ENCODE measurements at regions not wholly inside any gene's neighbourhood (a gene's known extent, or its start where the extent isn't known, plus 50 kb on each side); places are given as distances from the start of the nearest gene placed in this dataset.
"Not testable (repeated sequence)": the region's sequence is repeated elsewhere in the genome, so short reads cannot be mapped to it uniquely, and the experiment has no call there.

GRCh38 chr2:366706-367105 is 78.8 kb upstream of the ALKAL2 start:
- DNase-seq = no peak

- DNase-seq = no peak
Observed at GRCh38 chr2:365367-366275, 77.7 kb upstream of the ALKAL2 start.

GRCh38 chr2:363824-364470 is 76.1 kb upstream of the ALKAL2 start:
- DNase-seq = no peak

GRCh38 chr2:362924-363323 is 75.0 kb upstream of the ALKAL2 start:
- no peak for DNase-seq

- no peak for DNase-seq
Observed at GRCh38 chr2:360124-360523, 72.2 kb upstream of the ALKAL2 start.

- DNase-seq = no peak
Observed at GRCh38 chr2:359047-359446, 71.2 kb upstream of the ALKAL2 start.

GRCh38 chr2:357811-358210 is 69.9 kb upstream of the ALKAL2 start:
- DNase-seq = no peak

GRCh38 chr2:356304-356703 is 68.4 kb upstream of the ALKAL2 start:
- DNase-seq = not testable (repeated sequence)

GRCh38 chr2:355773-356172 is 67.9 kb upstream of the ALKAL2 start:
- DNase-seq = no peak

GRCh38 chr2:352696-353095 is 64.8 kb upstream of the ALKAL2 start:
- DNase-seq = no peak

GRCh38 chr2:349390-349789 is 61.5 kb upstream of the ALKAL2 start:
- DNase-seq = no peak

- DNase-seq = no peak
Observed at GRCh38 chr2:348361-348916, 60.5 kb upstream of the ALKAL2 start.

- DNase-seq = no peak
Observed at GRCh38 chr2:344811-345210, 56.9 kb upstream of the ALKAL2 start.

GRCh38 chr2:343355-343754 is 55.5 kb upstream of the ALKAL2 start:
- no peak for DNase-seq

- no peak for DNase-seq
Observed at GRCh38 chr2:341912-342311, 54.0 kb upstream of the ALKAL2 start.

GRCh38 chr2:341017-341542 is 53.2 kb upstream of the ALKAL2 start:
- no peak for DNase-seq

Measured in femur (tissue), 1 donor.